ENCODE measurements at regions not wholly inside any gene's neighbourhood (a gene's known extent, or its start where the extent isn't known, plus 50 kb on each side); places are given as distances from the start of the nearest gene placed in this dataset.

GRCh38 chr10:78319371-78319770 is 285.7 kb downstream of the RPS24 start:
- TF ChIP-seq CTCF (IDR thresholded peaks at IDR 0.05; ENCODE audit: low read length) (no peak), EZH2 (IDR thresholded peaks at IDR 0.05; ENCODE audit: borderline replicate concordance, low read length) (no peak)
